K562 (cell line): ENCODE measurements at regions not wholly inside any gene's neighbourhood (a gene's known extent, or its start where the extent isn't known, plus 50 kb on each side); places are given as distances from the start of the nearest gene placed in this dataset.

Experiments used
- ATAC-seq: fragments of 200-7000 bp; cut with Tn5 transposase; 3 replicates; pipeline ENCODE4 v1.9.1; 2020; ENCODE audit warnings: moderate library complexity
- BruUV-seq: library from RNA; stranded (reverse); fragments of 400-500 nt; replicated peaks from 2 replicates; lab custom pipeline; 2021; lab: Mats Ljungman, UMichigan
- CTCF ChIA-PET: fragments of 300-600 bp; formaldehyde crosslinking; extraction: SDS; loops from one replicate; lab custom pipeline; 2021; ENCODE audit warnings: low intra/inter-chr PET ratio; lab: Yijun Ruan, JAX
- POLR2A ChIA-PET: fragments of 300-600, 350-650 bp; sonication (Branson Sonifier 250); formaldehyde crosslinking; extraction: SDS; loops from one replicate; lab custom pipeline; 2021; ENCODE audit warnings: antibody characterized with exemption, inconsistent platforms; lab: Yijun Ruan, JAX
- DNase-seq, 4 experiments: peaks; one replicate each; pipeline versions ENCODE4 v3.0.0 to v3.0.0-alpha.2; 2011 to 2018; ENCODE audit warnings: low spot score in 3 of 4, mixed read lengths in 3 of 4; ENCODE audit errors: extremely low read depth in 1 of 4
- FAIRE-seq: peaks from 2 replicates; lab custom pipeline; 2011; peaks lifted over from hg19 to GRCh38; lab: Jason Lieb, UNC
- H2AFZ ChIP-seq: 2 replicates; pipeline ENCODE4 v1.6.0; 2011; ENCODE audit warnings: low read depth, low read length, control low read depth, inconsistent platforms
- H3K27ac ChIP-seq: fragments of 200-600 bp; 3 replicates; pipeline ENCODE4 v1.8.0; 2011; ENCODE audit warnings: low read depth, mild to moderate bottlenecking, control low read depth, inconsistent platforms, low read length, moderate library complexity, mixed read lengths; ENCODE audit errors: extremely low read depth
- H3K27me3 ChIP-seq, 2 experiments: fragments of 300-600 bp in 1 of 2; 2 replicates in 1 of 2; 3 replicates in 1 of 2; pipeline versions ENCODE4 v1.6.0 to v1.8.0; 2011; ENCODE audit warnings: inconsistent platforms in 2 of 2, low read length in 2 of 2, mild to moderate bottlenecking in 1 of 2, mixed read lengths in 1 of 2, moderate library complexity in 1 of 2; ENCODE audit not compliant: control insufficient read depth in 2 of 2, insufficient read depth in 2 of 2
- H3K36me3 ChIP-seq: fragments of 300-600 bp; 3 replicates; pipeline ENCODE4 v1.8.0; 2011; ENCODE audit warnings: mild to moderate bottlenecking, low read length, inconsistent platforms; ENCODE audit not compliant: control insufficient read depth, insufficient read depth
- H3K4me1 ChIP-seq, 2 experiments: fragments of 200-600 bp in 1 of 2; replicated peaks in 1 of 2; 2 replicates in 1 of 2; 3 replicates in 1 of 2; pipeline versions ENCODE4 v1.5.1 to v1.8.0; 2011; ENCODE audit warnings: inconsistent platforms in 2 of 2, low read length in 2 of 2, mild to moderate bottlenecking in 1 of 2, mixed read lengths in 1 of 2, moderate library complexity in 1 of 2; ENCODE audit not compliant: control insufficient read depth in 2 of 2, insufficient read depth in 2 of 2
- H3K4me2 ChIP-seq: 2 replicates; pipeline ENCODE4 v1.6.1; 2011; ENCODE audit warnings: low read length, control low read depth, inconsistent platforms, mixed read lengths; ENCODE audit not compliant: insufficient read depth
- H3K4me3 ChIP-seq: fragments of 200-600 bp; sonication (generic), shearing (Covaris generic); 2 replicates; pipeline ENCODE4 v1.5.1; 2016; ENCODE audit warnings: control low read depth, inconsistent platforms
- H3K79me2 ChIP-seq: fragments of 200-600 bp; 3 replicates; pipeline ENCODE4 v1.8.0; 2011; ENCODE audit warnings: low read length, inconsistent platforms; ENCODE audit not compliant: control insufficient read depth, insufficient read depth
- H3K9ac ChIP-seq, 2 experiments: 2 replicates each; pipeline versions ENCODE4 v1.6.0 to v1.6.1; 2011; ENCODE audit warnings: low read depth in 2 of 2, low read length in 2 of 2, control low read depth in 1 of 2, inconsistent platforms in 1 of 2, mild to moderate bottlenecking in 1 of 2, mixed read lengths in 1 of 2; ENCODE audit not compliant: insufficient read depth in 1 of 2
- H3K9me1 ChIP-seq: one replicate; pipeline ENCODE4 v1.6.0; 2011; ENCODE audit warnings: inconsistent platforms, mild to moderate bottlenecking, low read length, moderate library complexity; ENCODE audit not compliant: control insufficient read depth, insufficient read depth
- H3K9me3 ChIP-seq: replicated peaks from 2 replicates; pipeline ENCODE4 v1.5.1; 2011; ENCODE audit warnings: low read depth, low read length, inconsistent platforms; ENCODE audit not compliant: control insufficient read depth, insufficient read depth
- H4K20me1 ChIP-seq: replicated peaks from 2 replicates; pipeline ENCODE4 v1.6.1; 2011; ENCODE audit warnings: low read length, inconsistent platforms, mixed read lengths; ENCODE audit not compliant: control insufficient read depth, insufficient read depth
- CTBP1 ChIP-seq: fragments of 450-650 bp; IDR thresholded peaks from 2 replicates; pipeline ENCODE4 v1.6.1; 2016; ENCODE audit warnings: borderline replicate concordance
- DPF2 ChIP-seq: fragments of 450-650 bp; IDR thresholded peaks from 2 replicates; pipeline ENCODE4 v1.6.1; 2016
- EHMT2 ChIP-seq: fragments of 450-650 bp; IDR thresholded peaks from 2 replicates; pipeline ENCODE4 v1.6.1; 2018; ENCODE audit warnings: antibody characterized with exemption
- GABPB2 ChIP-seq: fragments of 250-450 bp; sonication (Bioruptor Pico); conservative IDR thresholded peaks from 2 replicates; pipeline ENCODE4 v1.5.1; 2021; ENCODE audit warnings: mild to moderate bottlenecking
- PHTF2 ChIP-seq: fragments of 250-450 bp; sonication (Bioruptor Pico); IDR thresholded peaks from 2 replicates; pipeline ENCODE4 v1.5.0; 2021; ENCODE audit warnings: mild to moderate bottlenecking
- RBM22 ChIP-seq: fragments of 200-400 bp; formaldehyde crosslinking; IDR thresholded peaks from 2 replicates; pipeline ENCODE4 v1.6.1; 2018; ENCODE audit warnings: low read length, low read depth; ENCODE audit not compliant: poor library complexity, severe bottlenecking
- TAF1 ChIP-seq: IDR thresholded peaks from 2 replicates; pipeline ENCODE4 v1.6.1; 2011; ENCODE audit warnings: mild to moderate bottlenecking, low read length, moderate library complexity; ENCODE audit not compliant: insufficient read depth, control insufficient read depth, severe bottlenecking; ENCODE audit errors: extremely low read depth
- in situ Hi-C: fragments of 300-500 bp; cut with MboI; formaldehyde crosslinking; loops from 4 replicates; pipeline ENCODE4 v1.15.0; 2018; ENCODE audit warnings: inconsistent platforms, mixed read lengths
- intact Hi-C: fragments of 100-400 bp; cut with micrococcal nuclease; formaldehyde crosslinking; loops from 2 replicates; pipeline ENCODE4 v1.14.2; 2022
- TF ChIP-seq, protein P1 (sequence below): fragments of 450-650 bp; formaldehyde crosslinking; conservative IDR thresholded peaks from 2 replicates; pipeline ENCODE4 v1.4.0; 2022; ENCODE audit warnings: mild to moderate bottlenecking, missing genetic modification characterization
- TF ChIP-seq, protein P2 (sequence below): fragments of 150-350 bp; IDR thresholded peaks from 2 replicates; pipeline ENCODE4 v1.6.1; 2014; ENCODE audit warnings: low read depth, mild to moderate bottlenecking, low read length, borderline replicate concordance
- TF ChIP-seq, protein P3 (sequence below): fragments of 450-650 bp; IDR thresholded peaks from 2 replicates; pipeline ENCODE4 v1.6.1; 2016; ENCODE audit warnings: low read depth

DNA sequence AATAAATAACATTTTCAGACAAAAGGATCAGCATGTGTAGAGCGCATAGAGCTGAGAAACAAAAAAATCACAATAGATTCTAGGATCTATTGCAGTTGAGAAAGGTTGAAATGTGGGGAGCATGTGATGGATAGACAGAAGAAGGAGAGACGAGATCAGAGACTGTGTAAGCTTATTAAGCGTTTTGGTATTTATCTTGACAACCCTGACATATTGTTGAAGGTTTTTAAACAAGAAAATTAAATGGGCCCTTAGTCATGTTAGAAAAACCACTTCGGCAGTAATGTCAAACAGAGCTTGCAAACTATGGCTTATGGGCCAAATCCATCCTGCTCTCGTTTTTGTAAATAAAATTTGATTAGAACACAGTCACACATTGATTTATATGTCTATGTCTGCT, 200.5 kb upstream of the KLF4 start (continued):
- no peak for TF ChIP-seq EHMT2
- no peak for TF ChIP-seq DPF2
- TF ChIP-seq GABPB2 (CRISPR knock-in tag) = no peak
- TF ChIP-seq RBM22 = no peak
- TF ChIP-seq, protein P1, sequence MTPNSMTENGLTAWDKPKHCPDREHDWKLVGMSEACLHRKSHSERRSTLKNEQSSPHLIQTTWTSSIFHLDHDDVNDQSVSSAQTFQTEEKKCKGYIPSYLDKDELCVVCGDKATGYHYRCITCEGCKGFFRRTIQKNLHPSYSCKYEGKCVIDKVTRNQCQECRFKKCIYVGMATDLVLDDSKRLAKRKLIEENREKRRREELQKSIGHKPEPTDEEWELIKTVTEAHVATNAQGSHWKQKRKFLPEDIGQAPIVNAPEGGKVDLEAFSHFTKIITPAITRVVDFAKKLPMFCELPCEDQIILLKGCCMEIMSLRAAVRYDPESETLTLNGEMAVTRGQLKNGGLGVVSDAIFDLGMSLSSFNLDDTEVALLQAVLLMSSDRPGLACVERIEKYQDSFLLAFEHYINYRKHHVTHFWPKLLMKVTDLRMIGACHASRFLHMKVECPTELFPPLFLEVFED (CRISPR knock-in tag) = no peak
- TF ChIP-seq TAF1 = no peak
- TF ChIP-seq PHTF2 = no peak
- TF ChIP-seq, all 486 proteins: peak for 0

DNA sequence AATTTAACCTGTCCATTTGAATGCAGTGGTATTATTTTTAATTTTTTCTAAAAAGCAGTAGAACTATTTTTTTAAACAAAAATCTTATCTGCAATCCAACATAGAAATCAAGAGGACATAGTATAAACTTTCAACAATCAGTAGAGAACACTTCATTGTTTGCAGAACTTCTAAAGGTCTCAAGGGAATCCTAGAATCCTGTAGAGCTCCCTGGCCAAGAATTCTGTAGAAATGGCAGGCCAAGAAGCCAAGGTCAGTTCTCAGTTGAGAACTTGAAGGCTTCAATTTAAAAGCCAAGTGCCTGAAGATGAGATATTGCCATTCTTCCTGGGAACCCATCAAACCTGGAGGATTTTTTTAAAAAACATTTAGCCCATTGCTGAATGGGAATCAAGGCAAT, 199.2 kb upstream of the KLF4 start:
- H3K27me3 ChIP-seq = peaks cover 0 to 5% of the 10 kb centered on the region in 2 experiments; a peak in 3 of 5 replicates
- H3K4me2 ChIP-seq = no peak overlapping the region
- H3K4me1 ChIP-seq = no peaks in the 10 kb centered on the region; a peak in 1 of 5 replicates
- H3K79me2 ChIP-seq = no peaks in the 10 kb centered on the region
- no peak for ATAC-seq
- no peaks in the 10 kb centered on the region for H4K20me1 ChIP-seq
- ChIA-PET POLR2A (no interaction called here), CTCF (no interaction called here)
- no peaks in the 10 kb centered on the region for H3K36me3 ChIP-seq
- intact Hi-C loops = no loop called here
- H3K9me3 ChIP-seq = no peaks in the 10 kb centered on the region
- no peaks in the 10 kb centered on the region for H3K9me1 ChIP-seq
- in situ Hi-C loops = no loop called here
- no peak overlapping the region for H3K4me3 ChIP-seq
- no peak for DNase-seq
- no peak overlapping the region for H2AFZ ChIP-seq
- no peak for FAIRE-seq
- BruUV-seq = no TSS peak
- H3K9ac ChIP-seq = no peak overlapping the region
- no peak overlapping the region for H3K27ac ChIP-seq
- TF ChIP-seq, protein P2, sequence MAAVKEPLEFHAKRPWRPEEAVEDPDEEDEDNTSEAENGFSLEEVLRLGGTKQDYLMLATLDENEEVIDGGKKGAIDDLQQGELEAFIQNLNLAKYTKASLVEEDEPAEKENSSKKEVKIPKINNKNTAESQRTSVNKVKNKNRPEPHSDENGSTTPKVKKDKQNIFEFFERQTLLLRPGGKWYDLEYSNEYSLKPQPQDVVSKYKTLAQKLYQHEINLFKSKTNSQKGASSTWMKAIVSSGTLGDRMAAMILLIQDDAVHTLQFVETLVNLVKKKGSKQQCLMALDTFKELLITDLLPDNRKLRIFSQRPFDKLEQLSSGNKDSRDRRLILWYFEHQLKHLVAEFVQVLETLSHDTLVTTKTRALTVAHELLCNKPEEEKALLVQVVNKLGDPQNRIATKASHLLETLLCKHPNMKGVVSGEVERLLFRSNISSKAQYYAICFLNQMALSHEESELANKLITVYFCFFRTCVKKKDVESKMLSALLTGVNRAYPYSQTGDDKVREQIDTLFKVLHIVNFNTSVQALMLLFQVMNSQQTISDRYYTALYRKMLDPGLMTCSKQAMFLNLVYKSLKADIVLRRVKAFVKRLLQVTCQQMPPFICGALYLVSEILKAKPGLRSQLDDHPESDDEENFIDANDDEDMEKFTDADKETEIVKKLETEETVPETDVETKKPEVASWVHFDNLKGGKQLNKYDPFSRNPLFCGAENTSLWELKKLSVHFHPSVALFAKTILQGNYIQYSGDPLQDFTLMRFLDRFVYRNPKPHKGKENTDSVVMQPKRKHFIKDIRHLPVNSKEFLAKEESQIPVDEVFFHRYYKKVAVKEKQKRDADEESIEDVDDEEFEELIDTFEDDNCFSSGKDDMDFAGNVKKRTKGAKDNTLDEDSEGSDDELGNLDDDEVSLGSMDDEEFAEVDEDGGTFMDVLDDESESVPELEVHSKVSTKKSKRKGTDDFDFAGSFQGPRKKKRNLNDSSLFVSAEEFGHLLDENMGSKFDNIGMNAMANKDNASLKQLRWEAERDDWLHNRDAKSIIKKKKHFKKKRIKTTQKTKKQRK = no peak
- TF ChIP-seq, protein P3, sequence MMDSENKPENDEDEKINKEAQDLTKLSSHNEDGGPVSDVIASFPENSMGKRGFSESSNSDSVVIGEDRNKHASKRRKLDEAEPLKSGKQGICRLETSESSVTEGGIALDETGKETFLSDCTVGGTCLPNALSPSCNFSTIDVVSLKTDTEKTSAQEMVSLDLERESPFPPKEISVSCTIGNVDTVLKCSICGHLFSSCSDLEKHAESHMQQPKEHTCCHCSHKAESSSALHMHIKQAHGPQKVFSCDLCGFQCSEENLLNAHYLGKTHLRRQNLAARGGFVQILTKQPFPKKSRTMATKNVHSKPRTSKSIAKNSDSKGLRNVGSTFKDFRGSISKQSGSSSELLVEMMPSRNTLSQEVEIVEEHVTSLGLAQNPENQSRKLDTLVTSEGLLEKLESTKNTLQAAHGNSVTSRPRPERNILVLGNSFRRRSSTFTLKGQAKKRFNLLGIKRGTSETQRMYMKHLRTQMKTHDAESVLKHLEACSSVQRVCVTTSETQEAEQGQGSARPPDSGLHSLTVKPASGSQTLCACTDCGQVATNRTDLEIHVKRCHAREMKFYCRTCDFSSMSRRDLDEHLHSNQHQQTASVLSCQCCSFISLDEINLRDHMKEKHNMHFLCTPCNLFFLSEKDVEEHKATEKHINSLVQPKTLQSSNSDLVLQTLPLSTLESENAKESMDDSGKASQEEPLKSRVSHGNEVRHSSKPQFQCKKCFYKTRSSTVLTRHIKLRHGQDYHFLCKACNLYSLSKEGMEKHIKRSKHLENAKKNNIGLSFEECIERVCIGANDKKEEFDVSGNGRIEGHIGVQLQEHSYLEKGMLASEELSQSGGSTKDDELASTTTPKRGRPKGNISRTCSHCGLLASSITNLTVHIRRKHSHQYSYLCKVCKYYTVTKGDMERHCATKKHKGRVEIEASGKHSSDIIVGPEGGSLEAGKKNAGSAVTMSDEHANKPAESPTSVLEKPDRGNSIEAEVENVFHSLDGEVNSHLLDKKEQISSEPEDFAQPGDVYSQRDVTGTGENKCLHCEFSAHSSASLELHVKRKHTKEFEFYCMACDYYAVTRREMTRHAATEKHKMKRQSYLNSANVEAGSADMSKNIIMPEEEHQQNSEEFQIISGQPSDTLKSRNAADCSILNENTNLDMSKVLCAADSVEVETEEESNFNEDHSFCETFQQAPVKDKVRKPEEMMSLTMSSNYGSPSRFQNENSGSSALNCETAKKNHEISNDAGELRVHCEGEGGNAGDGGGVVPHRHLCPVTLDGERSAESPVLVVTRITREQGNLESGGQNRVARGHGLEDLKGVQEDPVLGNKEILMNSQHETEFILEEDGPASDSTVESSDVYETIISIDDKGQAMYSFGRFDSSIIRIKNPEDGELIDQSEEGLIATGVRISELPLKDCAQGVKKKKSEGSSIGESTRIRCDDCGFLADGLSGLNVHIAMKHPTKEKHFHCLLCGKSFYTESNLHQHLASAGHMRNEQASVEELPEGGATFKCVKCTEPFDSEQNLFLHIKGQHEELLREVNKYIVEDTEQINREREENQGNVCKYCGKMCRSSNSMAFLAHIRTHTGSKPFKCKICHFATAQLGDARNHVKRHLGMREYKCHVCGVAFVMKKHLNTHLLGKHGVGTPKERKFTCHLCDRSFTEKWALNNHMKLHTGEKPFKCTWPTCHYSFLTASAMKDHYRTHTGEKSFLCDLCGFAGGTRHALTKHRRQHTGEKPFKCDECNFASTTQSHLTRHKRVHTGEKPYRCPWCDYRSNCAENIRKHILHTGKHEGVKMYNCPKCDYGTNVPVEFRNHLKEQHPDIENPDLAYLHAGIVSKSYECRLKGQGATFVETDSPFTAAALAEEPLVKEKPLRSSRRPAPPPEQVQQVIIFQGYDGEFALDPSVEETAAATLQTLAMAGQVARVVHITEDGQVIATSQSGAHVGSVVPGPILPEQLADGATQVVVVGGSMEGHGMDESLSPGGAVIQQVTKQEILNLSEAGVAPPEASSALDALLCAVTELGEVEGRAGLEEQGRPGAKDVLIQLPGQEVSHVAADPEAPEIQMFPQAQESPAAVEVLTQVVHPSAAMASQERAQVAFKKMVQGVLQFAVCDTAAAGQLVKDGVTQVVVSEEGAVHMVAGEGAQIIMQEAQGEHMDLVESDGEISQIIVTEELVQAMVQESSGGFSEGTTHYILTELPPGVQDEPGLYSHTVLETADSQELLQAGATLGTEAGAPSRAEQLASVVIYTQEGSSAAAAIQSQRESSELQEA = no peak
- TF ChIP-seq CTBP1 = no peak
